DND-41 (cell line): ENCODE measurements at regions not wholly inside any gene's neighbourhood (a gene's known extent, or its start where the extent isn't known, plus 50 kb on each side); places are given as distances from the start of the nearest gene placed in this dataset.

Experiments
- EZH2 ChIP-seq: IDR thresholded peaks from 3 replicates; pipeline ENCODE4 v1.6.1; 2012; ENCODE audit warnings: borderline replicate concordance, low read depth, mild to moderate bottlenecking, moderate library complexity, low read length, inconsistent platforms; ENCODE audit not compliant: severe bottlenecking
- TF ChIP-seq, protein P1 (sequence below): IDR thresholded peaks from 2 replicates; pipeline ENCODE4 v1.5.1; 2012; ENCODE audit warnings: borderline replicate concordance, low read length, moderate library complexity, mild to moderate bottlenecking; ENCODE audit not compliant: poor library complexity, severe bottlenecking; ENCODE audit errors: extremely low read depth

DNA sequence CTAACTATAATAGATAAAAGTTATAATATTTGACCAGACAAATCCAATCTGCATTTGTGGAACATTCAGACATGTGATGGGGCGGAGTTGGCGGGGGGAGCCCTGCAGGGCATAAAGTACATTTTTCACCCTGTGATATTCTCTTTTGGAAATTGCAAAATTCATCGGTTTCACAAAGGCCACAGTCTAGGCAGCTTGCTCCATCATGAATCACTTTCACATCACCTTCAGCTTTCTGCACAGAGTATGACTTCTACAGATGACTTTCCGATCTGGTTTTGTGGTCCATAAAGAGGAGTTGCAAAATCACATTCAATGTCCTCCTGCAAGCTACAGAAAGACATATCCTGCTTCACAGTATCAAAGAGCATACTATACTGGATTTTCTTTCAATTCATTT, 51.4 kb upstream of the APBB1IP start:
- TF ChIP-seq, protein P1, sequence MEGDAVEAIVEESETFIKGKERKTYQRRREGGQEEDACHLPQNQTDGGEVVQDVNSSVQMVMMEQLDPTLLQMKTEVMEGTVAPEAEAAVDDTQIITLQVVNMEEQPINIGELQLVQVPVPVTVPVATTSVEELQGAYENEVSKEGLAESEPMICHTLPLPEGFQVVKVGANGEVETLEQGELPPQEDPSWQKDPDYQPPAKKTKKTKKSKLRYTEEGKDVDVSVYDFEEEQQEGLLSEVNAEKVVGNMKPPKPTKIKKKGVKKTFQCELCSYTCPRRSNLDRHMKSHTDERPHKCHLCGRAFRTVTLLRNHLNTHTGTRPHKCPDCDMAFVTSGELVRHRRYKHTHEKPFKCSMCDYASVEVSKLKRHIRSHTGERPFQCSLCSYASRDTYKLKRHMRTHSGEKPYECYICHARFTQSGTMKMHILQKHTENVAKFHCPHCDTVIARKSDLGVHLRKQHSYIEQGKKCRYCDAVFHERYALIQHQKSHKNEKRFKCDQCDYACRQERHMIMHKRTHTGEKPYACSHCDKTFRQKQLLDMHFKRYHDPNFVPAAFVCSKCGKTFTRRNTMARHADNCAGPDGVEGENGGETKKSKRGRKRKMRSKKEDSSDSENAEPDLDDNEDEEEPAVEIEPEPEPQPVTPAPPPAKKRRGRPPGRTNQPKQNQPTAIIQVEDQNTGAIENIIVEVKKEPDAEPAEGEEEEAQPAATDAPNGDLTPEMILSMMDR = no peak
- no peak for TF ChIP-seq EZH2
